Suprapubic skin (tissue), 4 donors: ENCODE measurements at regions not wholly inside any gene's neighbourhood (a gene's known extent, or its start where the extent isn't known, plus 50 kb on each side); places are given as distances from the start of the nearest gene placed in this dataset.
A peak's percentile ranks its signal among the peaks of the same experiment; 100 is the strongest.

ENCODE experiments used
- DNase-seq, 2 donors: peaks; one replicate each; pipeline ENCODE4 v3.0.0-alpha.2; 2019; ENCODE audit warnings: low spot score in 2 of 2
- H3K27ac ChIP-seq: fragments of 200-600 bp; sonication (generic); one replicate; pipeline ENCODE4 v1.5.1; 2019
- H3K27me3 ChIP-seq: fragments of 200-600 bp; sonication (generic); one replicate; pipeline ENCODE4 v1.5.1; 2019
- H3K36me3 ChIP-seq: fragments of 200-600 bp; sonication (generic); one replicate; pipeline ENCODE4 v1.5.1; 2019
- H3K4me1 ChIP-seq: fragments of 200-600 bp; sonication (generic); one replicate; pipeline ENCODE4 v1.5.1; 2019
- H3K4me3 ChIP-seq: fragments of 200-600 bp; sonication (generic); one replicate; pipeline ENCODE4 v1.5.1; 2019; ENCODE audit warnings: mild to moderate bottlenecking
- H3K9me3 ChIP-seq: fragments of 200-600 bp; sonication (generic); one replicate; pipeline ENCODE4 v1.5.1; 2019
- CTCF ChIP-seq, 2 donors: fragments of 200-600 bp in 1 of 2; fragments of 450-650 bp in 1 of 2; sonication (generic) in 1 of 2; IDR thresholded peaks; one replicate each; pipeline ENCODE4 v1.5.1; 2016 to 2019; ENCODE audit warnings: antibody characterized with exemption in 2 of 2, mild to moderate bottlenecking in 1 of 2, moderate library complexity in 1 of 2
- EP300 ChIP-seq: sonication (generic); formaldehyde crosslinking; IDR thresholded peaks from one replicate; pipeline ENCODE4 v1.6.1; 2017; ENCODE audit warnings: antibody characterized with exemption
- POLR2A ChIP-seq, 2 donors: fragments of 450-650 bp; IDR thresholded peaks; one replicate each; pipeline ENCODE4 v1.6.1; 2017; ENCODE audit warnings: antibody characterized with exemption in 2 of 2, mild to moderate bottlenecking in 2 of 2, moderate library complexity in 2 of 2
- POLR2AphosphoS5 ChIP-seq, 3 donors: sonication (generic); formaldehyde crosslinking; IDR thresholded peaks; one replicate each; pipeline ENCODE4 v1.6.1; 2017; ENCODE audit warnings: antibody characterized with exemption in 3 of 3
- WGBS: methylation state at CpG from one replicate; pipeline ENCODE4 v1.1.5; 2018; 5-methylcytosine and 5-hydroxymethylcytosine counted together

GRCh38 chr13:48160606-48161278 lies 65.8 kb upstream of the MED4 start:
- TF ChIP-seq CTCF (IDR thresholded peaks at IDR 0.05) (no peak), POLR2A (IDR thresholded peaks at IDR 0.05) (no peak), EP300 (no peak), POLR2AphosphoS5 (IDR thresholded peaks at IDR 0.05) (no peak)
- H3K27me3 ChIP-seq = no peaks in the 10 kb centered on the region
- DNase-seq = no peak
- H3K4me1 ChIP-seq = peaks cover 90% of the 10 kb centered on the region
- no peak overlapping the region for H3K4me3 ChIP-seq
- WGBS = 23% methylated on average over 5 of the region's 5 CpGs
- peak overlapping the region; percentile 92 for H3K27ac ChIP-seq
- no peaks in the 10 kb centered on the region for H3K36me3 ChIP-seq
- no peaks in the 10 kb centered on the region for H3K9me3 ChIP-seq

- 34% methylated on average over 3 of the region's 3 CpGs for WGBS
- no peak for TF ChIP-seq CTCF (IDR thresholded peaks at IDR 0.05)
- TF ChIP-seq POLR2AphosphoS5 (IDR thresholded peaks at IDR 0.05) = no peak
- no peak for TF ChIP-seq EP300
- no peak for TF ChIP-seq POLR2A (IDR thresholded peaks at IDR 0.05)
- Histone ChIP-seq H3K36me3 (no peaks in the 10 kb centered on the region), H3K4me1 (peaks cover 92% of the 10 kb centered on the region), H3K4me3 (no peak overlapping the region), H3K27ac (peak overlapping the region; percentile 92), H3K9me3 (no peaks in the 10 kb centered on the region), H3K27me3 (no peaks in the 10 kb centered on the region)
- no peak for DNase-seq
Observed at GRCh38 chr13:48159826-48160225, 64.9 kb upstream of the MED4 start.

GRCh38 chr13:48159401-48159800 lies 64.5 kb upstream of the MED4 start:
- peak overlapping the region; percentile 92 for H3K27ac ChIP-seq
- TF ChIP-seq POLR2A (IDR thresholded peaks at IDR 0.05) (no peak), CTCF (IDR thresholded peaks at IDR 0.05) (no peak), EP300 (no peak)
- H3K27me3 ChIP-seq = no peaks in the 10 kb centered on the region
- H3K9me3 ChIP-seq = no peaks in the 10 kb centered on the region
- no peaks in the 10 kb centered on the region for H3K36me3 ChIP-seq
- peaks cover 97% of the 10 kb centered on the region for H3K4me1 ChIP-seq
- H3K4me3 ChIP-seq = no peak overlapping the region
- no peak for DNase-seq

GRCh38 chr13:48158915-48159314 lies 64.0 kb upstream of the MED4 start:
- peak overlapping the region; percentile 92 for H3K27ac ChIP-seq
- no peak for TF ChIP-seq EP300
- TF ChIP-seq POLR2AphosphoS5 (IDR thresholded peaks at IDR 0.05) = peak in 2 of 3 donors; percentile 17 to 39
- TF ChIP-seq CTCF (IDR thresholded peaks at IDR 0.05) = no peak
- TF ChIP-seq POLR2A (IDR thresholded peaks at IDR 0.05) = no peak
- H3K4me3 ChIP-seq = no peak overlapping the region
- H3K27me3 ChIP-seq = no peaks in the 10 kb centered on the region
- 47% methylated on average over 3 of the region's 3 CpGs for WGBS
- no peak for DNase-seq
- H3K36me3 ChIP-seq = no peaks in the 10 kb centered on the region
- no peaks in the 10 kb centered on the region for H3K9me3 ChIP-seq
- H3K4me1 ChIP-seq = peaks cover 94% of the 10 kb centered on the region

GRCh38 chr13:48158290-48158689 lies 63.4 kb upstream of the MED4 start:
- Histone ChIP-seq H3K36me3 (no peaks in the 10 kb centered on the region), H3K27ac (peak overlapping the region; percentile 92), H3K27me3 (no peaks in the 10 kb centered on the region), H3K4me1 (peaks cover 89% of the 10 kb centered on the region), H3K9me3 (no peaks in the 10 kb centered on the region), H3K4me3 (no peak overlapping the region)
- 55% methylated on average over 1 of the region's 1 CpG for WGBS
- no peak for TF ChIP-seq POLR2AphosphoS5 (IDR thresholded peaks at IDR 0.05)
- no peak for TF ChIP-seq CTCF (IDR thresholded peaks at IDR 0.05)
- no peak for TF ChIP-seq POLR2A (IDR thresholded peaks at IDR 0.05)
- TF ChIP-seq EP300 = no peak
- DNase-seq = no peak
